OCI-LY1 (cell line): ENCODE measurements at regions not wholly inside any gene's neighbourhood (a gene's known extent, or its start where the extent isn't known, plus 50 kb on each side); places are given as distances from the start of the nearest gene placed in this dataset.

Experiments
- H2AFZ ChIP-seq: fragments of 200-600 bp; sonication (generic), shearing (Covaris generic); 2 replicates; pipeline ENCODE4 v1.6.0; 2014; ENCODE audit warnings: antibody characterized with exemption, mild to moderate bottlenecking, low read length
- H3F3A ChIP-seq: fragments of 200-600 bp; sonication (generic), shearing (Covaris generic); 2 replicates; pipeline ENCODE4 v1.6.0; 2014; ENCODE audit warnings: mild to moderate bottlenecking, antibody characterized with exemption, low read length, moderate library complexity; ENCODE audit not compliant: insufficient read depth
- H3K27ac ChIP-seq: fragments of 200-600 bp; sonication (generic); 2 replicates; pipeline ENCODE4 v1.5.1; 2014; ENCODE audit warnings: low read length, mixed run types, mild to moderate bottlenecking, low read depth; ENCODE audit not compliant: poor library complexity, severe bottlenecking
- H3K27me3 ChIP-seq: fragments of 200-600 bp; sonication (generic); 2 replicates; pipeline ENCODE4 v1.6.0; 2014; ENCODE audit warnings: antibody characterized with exemption, mild to moderate bottlenecking, low read length, moderate library complexity; ENCODE audit not compliant: insufficient read depth
- H3K36me3 ChIP-seq: fragments of 200-600 bp; sonication (generic); 2 replicates; pipeline ENCODE4 v1.6.1; 2014; ENCODE audit warnings: mild to moderate bottlenecking, antibody characterized with exemption, low read length, moderate library complexity, mixed read lengths; ENCODE audit not compliant: insufficient read depth
- H3K4me1 ChIP-seq: fragments of 200-600 bp; sonication (generic); 2 replicates; pipeline ENCODE4 v1.5.1; 2014; ENCODE audit warnings: mild to moderate bottlenecking, low read length, moderate library complexity; ENCODE audit not compliant: insufficient read depth, severe bottlenecking
- H3K4me2 ChIP-seq: fragments of 200-600 bp; sonication (generic), shearing (Covaris generic); 2 replicates; pipeline ENCODE4 v1.6.1; 2014; ENCODE audit warnings: low read length
- H3K4me3 ChIP-seq: fragments of 200-600 bp; sonication (generic); 2 replicates; pipeline ENCODE4 v1.5.1; 2014; ENCODE audit warnings: low read length, low read depth, mild to moderate bottlenecking, mixed read lengths; ENCODE audit not compliant: poor library complexity, severe bottlenecking
- H3K79me2 ChIP-seq: fragments of 200-600 bp; shearing (Covaris generic); 2 replicates; pipeline ENCODE4 v1.6.1; 2016; ENCODE audit warnings: mixed run types, low read length, mixed read lengths; ENCODE audit not compliant: insufficient read depth
- H3K9ac ChIP-seq: fragments of 200-600 bp; sonication (generic), shearing (Covaris generic); 2 replicates; pipeline ENCODE4 v1.6.1; 2014; ENCODE audit warnings: mild to moderate bottlenecking, low read length, mixed read lengths
- H3K9me2 ChIP-seq: fragments of 200-600 bp; sonication (generic), shearing (Covaris generic); 2 replicates; pipeline ENCODE4 v1.6.1; 2014; ENCODE audit warnings: low read depth, mild to moderate bottlenecking, low read length, mixed read lengths
- H3K9me3 ChIP-seq: fragments of 200-600 bp; shearing (Covaris generic); 2 replicates; pipeline ENCODE4 v1.6.1; 2014; ENCODE audit warnings: low read length, mixed read lengths
- H4K20me1 ChIP-seq: fragments of 200-600 bp; sonication (generic), shearing (Covaris generic); 2 replicates; pipeline ENCODE4 v1.6.0; 2016; ENCODE audit warnings: mild to moderate bottlenecking, low read length; ENCODE audit not compliant: insufficient read depth
- CTCF ChIP-seq: fragments of 200-600 bp; sonication (generic), shearing (Covaris generic); IDR thresholded peaks from 2 replicates; pipeline ENCODE4 v1.5.1; 2017; ENCODE audit warnings: mild to moderate bottlenecking, antibody characterized with exemption, low read length, moderate library complexity, mixed read lengths
- EZH2 ChIP-seq: fragments of 200-600 bp; sonication (generic), shearing (Covaris generic); IDR thresholded peaks from 2 replicates; pipeline ENCODE4 v1.8.0; 2017; ENCODE audit warnings: borderline replicate concordance, mixed run types, mild to moderate bottlenecking, antibody characterized with exemption, low read length, moderate library complexity, mixed read lengths

GRCh38 chr4:173745765-173746164 is 215.7 kb upstream of the HAND2 start:
- Histone ChIP-seq H3K27ac (no peak overlapping the region), H3K4me3 (no peak overlapping the region), H3K4me1 (no peaks in the 10 kb centered on the region), H3K27me3 (no peaks in the 10 kb centered on the region), H2AFZ (no peak overlapping the region), H3K79me2 (no peaks in the 10 kb centered on the region), H3K9me2 (no peaks in the 10 kb centered on the region), H3K9ac (no peak overlapping the region), H3K4me2 (no peak overlapping the region), H3F3A (no peaks in the 10 kb centered on the region), H3K36me3 (no peaks in the 10 kb centered on the region), H3K9me3 (no peaks in the 10 kb centered on the region), H4K20me1 (no peaks in the 10 kb centered on the region)
- TF ChIP-seq CTCF, result no peak
- TF ChIP-seq EZH2, result no peak

- Histone ChIP-seq H3K27ac (no peak overlapping the region), H3K4me1 (no peaks in the 10 kb centered on the region), H3K4me2 (no peak overlapping the region), H4K20me1 (no peaks in the 10 kb centered on the region), H3F3A (no peaks in the 10 kb centered on the region), H3K4me3 (no peak overlapping the region), H3K9me2 (no peaks in the 10 kb centered on the region), H3K9ac (no peak overlapping the region), H3K36me3 (no peaks in the 10 kb centered on the region), H3K79me2 (no peaks in the 10 kb centered on the region), H2AFZ (no peak overlapping the region), H3K9me3 (no peaks in the 10 kb centered on the region), H3K27me3 (no peaks in the 10 kb centered on the region)
- TF ChIP-seq EZH2 (no peak), CTCF (no peak)
These were observed 206.8 kb upstream of the HAND2 start for GRCh38 chr4:173736840-173737239.

GRCh38 chr4:173735585-173735984 is 205.6 kb upstream of the HAND2 start:
- H3K4me2 ChIP-seq, result no peak overlapping the region
- TF ChIP-seq EZH2 (no peak), CTCF (no peak)
- H3K4me1 ChIP-seq, result no peaks in the 10 kb centered on the region
- no peak overlapping the region for H3K27ac ChIP-seq
- H3K27me3 ChIP-seq, result no peaks in the 10 kb centered on the region
- no peaks in the 10 kb centered on the region for H3K9me3 ChIP-seq
- H3K9me2 ChIP-seq, result no peaks in the 10 kb centered on the region
- no peak overlapping the region for H2AFZ ChIP-seq
- no peaks in the 10 kb centered on the region for H4K20me1 ChIP-seq
- H3K79me2 ChIP-seq, result no peaks in the 10 kb centered on the region
- no peaks in the 10 kb centered on the region for H3K36me3 ChIP-seq
- H3K4me3 ChIP-seq, result no peak overlapping the region
- no peak overlapping the region for H3K9ac ChIP-seq
- H3F3A ChIP-seq, result no peaks in the 10 kb centered on the region
